ENCODE measurements at regions not wholly inside any gene's neighbourhood (a gene's known extent, or its start where the extent isn't known, plus 50 kb on each side); places are given as distances from the start of the nearest gene placed in this dataset.

- Histone ChIP-seq H3K9me2 (replicated peaks; ENCODE audit: low read depth, low read length) (no peaks in the 10 kb centered on the region), H3K36me3 (ENCODE audit: insufficient read depth, low read length) (no peaks in the 10 kb centered on the region), H3K9me3 (ENCODE audit: insufficient read depth, low read depth, low read length) (no peaks in the 10 kb centered on the region), H2AFZ (ENCODE audit: low read length) (no peak overlapping the region), H3K9ac (ENCODE audit: low read depth, low read length, poor library complexity, severe bottlenecking) (no peak overlapping the region), H4K20me1 (ENCODE audit: insufficient read depth, low read length, poor library complexity, severe bottlenecking) (no peaks in the 10 kb centered on the region), H3F3A (ENCODE audit: low read depth) (no peaks in the 10 kb centered on the region), H3K4me1 (ENCODE audit: insufficient read depth, low read length, poor library complexity, severe bottlenecking) (no peaks in the 10 kb centered on the region), H3K4me3 (ENCODE audit: low read length, poor library complexity, severe bottlenecking) (no peak overlapping the region), H3K4me2 (ENCODE audit: low read depth, low read length, poor library complexity, severe bottlenecking) (no peak overlapping the region), H3K27me3 (ENCODE audit: insufficient read depth, low read length, poor library complexity, severe bottlenecking) (no peaks in the 10 kb centered on the region), H3K79me2 (ENCODE audit: insufficient read depth, low read length) (no peaks in the 10 kb centered on the region)
- TF ChIP-seq CTCF (conservative IDR thresholded peaks at IDR 0.05; ENCODE audit: low read length): no peak
- no peak for TF ChIP-seq EZH2phosphoT487 (IDR thresholded peaks at IDR 0.05; ENCODE audit: borderline replicate concordance)
Measured at GRCh38 chr5:82792096-82792495, 285.1 kb downstream of the TMEM167A start.

GRCh38 chr5:82789095-82789494 lies 288.1 kb downstream of the TMEM167A start:
- TF ChIP-seq CTCF (conservative IDR thresholded peaks at IDR 0.05; ENCODE audit: low read length) (no peak), EZH2phosphoT487 (IDR thresholded peaks at IDR 0.05; ENCODE audit: borderline replicate concordance) (no peak)

GRCh38 chr5:82786748-82787147 lies 290.4 kb downstream of the TMEM167A start:
- Histone ChIP-seq H3K79me2 (ENCODE audit: insufficient read depth, low read length) (no peaks in the 10 kb centered on the region), H3K9ac (ENCODE audit: low read depth, low read length, poor library complexity, severe bottlenecking) (no peak overlapping the region), H3K36me3 (ENCODE audit: insufficient read depth, low read length) (no peaks in the 10 kb centered on the region), H3K9me2 (replicated peaks; ENCODE audit: low read depth, low read length) (no peaks in the 10 kb centered on the region), H3F3A (ENCODE audit: low read depth) (no peaks in the 10 kb centered on the region), H3K4me2 (ENCODE audit: low read depth, low read length, poor library complexity, severe bottlenecking) (no peak overlapping the region), H4K20me1 (ENCODE audit: insufficient read depth, low read length, poor library complexity, severe bottlenecking) (no peaks in the 10 kb centered on the region), H3K27me3 (ENCODE audit: insufficient read depth, low read length, poor library complexity, severe bottlenecking) (no peaks in the 10 kb centered on the region), H3K4me3 (ENCODE audit: low read length, poor library complexity, severe bottlenecking) (no peak overlapping the region), H3K9me3 (ENCODE audit: insufficient read depth, low read depth, low read length) (no peaks in the 10 kb centered on the region), H2AFZ (ENCODE audit: low read length) (no peak overlapping the region), H3K4me1 (ENCODE audit: insufficient read depth, low read length, poor library complexity, severe bottlenecking) (no peaks in the 10 kb centered on the region)
- TF ChIP-seq EZH2phosphoT487 (IDR thresholded peaks at IDR 0.05; ENCODE audit: borderline replicate concordance) (no peak), CTCF (conservative IDR thresholded peaks at IDR 0.05; ENCODE audit: low read length) (no peak)

More at GRCh38 chr5:82789095-82789494, 288.1 kb downstream of the TMEM167A start:
- H2AFZ ChIP-seq (ENCODE audit: low read length): no peak overlapping the region
- H3K4me3 ChIP-seq (ENCODE audit: low read length, poor library complexity, severe bottlenecking): no peak overlapping the region
- no peak overlapping the region for H3K4me2 ChIP-seq (ENCODE audit: low read depth, low read length, poor library complexity, severe bottlenecking)
- no peaks in the 10 kb centered on the region for H3K79me2 ChIP-seq (ENCODE audit: insufficient read depth, low read length)
- H3K9me2 ChIP-seq (replicated peaks; ENCODE audit: low read depth, low read length): no peaks in the 10 kb centered on the region
- H3K9me3 ChIP-seq (ENCODE audit: insufficient read depth, low read depth, low read length): no peaks in the 10 kb centered on the region
- H3K36me3 ChIP-seq (ENCODE audit: insufficient read depth, low read length): no peaks in the 10 kb centered on the region
- no peaks in the 10 kb centered on the region for H3F3A ChIP-seq (ENCODE audit: low read depth)
- H4K20me1 ChIP-seq (ENCODE audit: insufficient read depth, low read length, poor library complexity, severe bottlenecking): no peaks in the 10 kb centered on the region
- H3K4me1 ChIP-seq (ENCODE audit: insufficient read depth, low read length, poor library complexity, severe bottlenecking): no peaks in the 10 kb centered on the region
- no peaks in the 10 kb centered on the region for H3K27me3 ChIP-seq (ENCODE audit: insufficient read depth, low read length, poor library complexity, severe bottlenecking)
- H3K9ac ChIP-seq (ENCODE audit: low read depth, low read length, poor library complexity, severe bottlenecking): no peak overlapping the region

All from Loucy (cell line).